Ishikawa (cell line): ENCODE measurements at regions not wholly inside any gene's neighbourhood (a gene's known extent, or its start where the extent isn't known, plus 50 kb on each side); places are given as distances from the start of the nearest gene placed in this dataset.

Source experiments
- CEBPB ChIP-seq: IDR thresholded peaks from 2 replicates; pipeline ENCODE4 v1.6.1; 2012
- CREB1 ChIP-seq: IDR thresholded peaks from 2 replicates; pipeline ENCODE4 v1.6.1; 2012; ENCODE audit warnings: low read depth
- EGR1 ChIP-seq: IDR thresholded peaks from 2 replicates; pipeline ENCODE4 v1.6.1; 2012
- EP300 ChIP-seq: IDR thresholded peaks from 2 replicates; pipeline ENCODE4 v1.6.1; 2012; ENCODE audit warnings: borderline replicate concordance
- FOXM1 ChIP-seq: IDR thresholded peaks from 2 replicates; pipeline ENCODE4 v1.6.1; 2012; ENCODE audit warnings: low read depth, borderline replicate concordance
- NFIC ChIP-seq: IDR thresholded peaks from 2 replicates; pipeline ENCODE4 v1.6.1; 2012
- RAD21 ChIP-seq: IDR thresholded peaks from 2 replicates; pipeline ENCODE4 v1.6.1; 2012; ENCODE audit warnings: low read depth
- TAF1 ChIP-seq: IDR thresholded peaks from 2 replicates; pipeline ENCODE4 v1.6.1; 2012; ENCODE audit warnings: low read depth, mild to moderate bottlenecking
- TCF12 ChIP-seq: IDR thresholded peaks from 2 replicates; pipeline ENCODE4 v1.6.1; 2012; ENCODE audit warnings: low read depth
- TEAD4 ChIP-seq: IDR thresholded peaks from 2 replicates; pipeline ENCODE4 v1.6.1; 2012
- YY1 ChIP-seq: IDR thresholded peaks from 2 replicates; pipeline ENCODE4 v1.6.1; 2012; ENCODE audit warnings: low read depth
- ZBTB7A ChIP-seq: IDR thresholded peaks from 2 replicates; pipeline ENCODE4 v1.6.1; 2012; ENCODE audit warnings: low read depth
- TF ChIP-seq, protein P1 (sequence below): IDR thresholded peaks from 2 replicates; pipeline ENCODE4 v1.6.1; 2012; ENCODE audit warnings: low read depth, mild to moderate bottlenecking
- TF ChIP-seq, protein P2 (sequence below): IDR thresholded peaks from 2 replicates; pipeline ENCODE4 v1.6.1; 2012
- TF ChIP-seq, protein P3 (sequence below): IDR thresholded peaks from 2 replicates; pipeline ENCODE4 v1.6.1; 2012

DNA sequence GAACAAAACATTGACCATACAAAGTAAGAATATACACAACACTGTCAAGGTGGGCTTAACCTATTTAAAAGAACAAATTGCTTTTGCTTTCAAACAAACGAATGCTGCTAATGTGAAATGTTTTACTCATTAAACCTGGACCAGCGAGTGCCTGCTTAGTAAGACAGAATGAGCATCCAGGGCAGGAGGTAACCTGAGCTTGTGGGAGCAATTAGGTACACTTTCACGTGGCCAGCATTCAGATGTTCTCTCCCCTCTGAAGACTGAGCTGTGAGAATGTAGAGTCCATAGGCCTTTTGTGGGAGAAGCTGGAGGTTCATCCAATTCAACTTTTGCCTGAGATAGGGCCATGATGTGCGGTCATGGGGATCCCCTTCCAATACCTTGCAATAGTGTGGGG, 266.5 kb downstream of the TSN start:
- TF ChIP-seq TCF12 (no peak), TAF1 (no peak), RAD21 (no peak), EGR1 (no peak), YY1 (no peak), FOXM1 (no peak), EP300 (no peak), CREB1 (no peak), TEAD4 (no peak)
- TF ChIP-seq, protein P1, sequence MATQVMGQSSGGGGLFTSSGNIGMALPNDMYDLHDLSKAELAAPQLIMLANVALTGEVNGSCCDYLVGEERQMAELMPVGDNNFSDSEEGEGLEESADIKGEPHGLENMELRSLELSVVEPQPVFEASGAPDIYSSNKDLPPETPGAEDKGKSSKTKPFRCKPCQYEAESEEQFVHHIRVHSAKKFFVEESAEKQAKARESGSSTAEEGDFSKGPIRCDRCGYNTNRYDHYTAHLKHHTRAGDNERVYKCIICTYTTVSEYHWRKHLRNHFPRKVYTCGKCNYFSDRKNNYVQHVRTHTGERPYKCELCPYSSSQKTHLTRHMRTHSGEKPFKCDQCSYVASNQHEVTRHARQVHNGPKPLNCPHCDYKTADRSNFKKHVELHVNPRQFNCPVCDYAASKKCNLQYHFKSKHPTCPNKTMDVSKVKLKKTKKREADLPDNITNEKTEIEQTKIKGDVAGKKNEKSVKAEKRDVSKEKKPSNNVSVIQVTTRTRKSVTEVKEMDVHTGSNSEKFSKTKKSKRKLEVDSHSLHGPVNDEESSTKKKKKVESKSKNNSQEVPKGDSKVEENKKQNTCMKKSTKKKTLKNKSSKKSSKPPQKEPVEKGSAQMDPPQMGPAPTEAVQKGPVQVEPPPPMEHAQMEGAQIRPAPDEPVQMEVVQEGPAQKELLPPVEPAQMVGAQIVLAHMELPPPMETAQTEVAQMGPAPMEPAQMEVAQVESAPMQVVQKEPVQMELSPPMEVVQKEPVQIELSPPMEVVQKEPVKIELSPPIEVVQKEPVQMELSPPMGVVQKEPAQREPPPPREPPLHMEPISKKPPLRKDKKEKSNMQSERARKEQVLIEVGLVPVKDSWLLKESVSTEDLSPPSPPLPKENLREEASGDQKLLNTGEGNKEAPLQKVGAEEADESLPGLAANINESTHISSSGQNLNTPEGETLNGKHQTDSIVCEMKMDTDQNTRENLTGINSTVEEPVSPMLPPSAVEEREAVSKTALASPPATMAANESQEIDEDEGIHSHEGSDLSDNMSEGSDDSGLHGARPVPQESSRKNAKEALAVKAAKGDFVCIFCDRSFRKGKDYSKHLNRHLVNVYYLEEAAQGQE: no peak

DNA sequence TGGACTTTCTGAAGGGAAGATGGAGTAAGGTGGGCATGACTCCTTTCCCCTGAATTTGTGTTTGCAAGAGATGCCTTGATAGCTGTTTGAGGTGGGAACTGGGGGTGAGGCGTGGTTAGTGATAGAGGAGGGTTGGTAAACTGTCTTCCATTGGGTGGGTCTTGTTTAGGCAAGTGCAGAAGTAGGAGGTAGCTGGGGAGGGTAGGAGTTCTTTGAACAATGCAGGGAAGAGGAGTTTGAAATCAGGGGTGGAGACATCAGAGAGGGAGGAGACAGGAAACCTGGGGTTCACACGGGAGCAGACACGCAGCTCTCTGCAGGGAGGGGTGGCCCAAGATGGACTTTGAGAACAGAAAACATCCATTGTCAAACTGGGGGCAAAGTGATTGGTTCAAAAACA, 267.1 kb downstream of the TSN start:
- TF ChIP-seq, protein P1: no peak
- TF ChIP-seq EGR1 (no peak), RAD21 (no peak), NFIC (no peak), YY1 (no peak), FOXM1 (no peak), CREB1 (no peak), TCF12 (no peak), CEBPB (no peak), ZBTB7A (no peak), EP300 (no peak), TAF1 (no peak), TEAD4 (no peak)
- TF ChIP-seq, protein P2, sequence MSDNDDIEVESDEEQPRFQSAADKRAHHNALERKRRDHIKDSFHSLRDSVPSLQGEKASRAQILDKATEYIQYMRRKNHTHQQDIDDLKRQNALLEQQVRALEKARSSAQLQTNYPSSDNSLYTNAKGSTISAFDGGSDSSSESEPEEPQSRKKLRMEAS: no peak
- TF ChIP-seq, protein P3, sequence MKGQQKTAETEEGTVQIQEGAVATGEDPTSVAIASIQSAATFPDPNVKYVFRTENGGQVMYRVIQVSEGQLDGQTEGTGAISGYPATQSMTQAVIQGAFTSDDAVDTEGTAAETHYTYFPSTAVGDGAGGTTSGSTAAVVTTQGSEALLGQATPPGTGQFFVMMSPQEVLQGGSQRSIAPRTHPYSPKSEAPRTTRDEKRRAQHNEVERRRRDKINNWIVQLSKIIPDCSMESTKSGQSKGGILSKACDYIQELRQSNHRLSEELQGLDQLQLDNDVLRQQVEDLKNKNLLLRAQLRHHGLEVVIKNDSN: no peak

DNA sequence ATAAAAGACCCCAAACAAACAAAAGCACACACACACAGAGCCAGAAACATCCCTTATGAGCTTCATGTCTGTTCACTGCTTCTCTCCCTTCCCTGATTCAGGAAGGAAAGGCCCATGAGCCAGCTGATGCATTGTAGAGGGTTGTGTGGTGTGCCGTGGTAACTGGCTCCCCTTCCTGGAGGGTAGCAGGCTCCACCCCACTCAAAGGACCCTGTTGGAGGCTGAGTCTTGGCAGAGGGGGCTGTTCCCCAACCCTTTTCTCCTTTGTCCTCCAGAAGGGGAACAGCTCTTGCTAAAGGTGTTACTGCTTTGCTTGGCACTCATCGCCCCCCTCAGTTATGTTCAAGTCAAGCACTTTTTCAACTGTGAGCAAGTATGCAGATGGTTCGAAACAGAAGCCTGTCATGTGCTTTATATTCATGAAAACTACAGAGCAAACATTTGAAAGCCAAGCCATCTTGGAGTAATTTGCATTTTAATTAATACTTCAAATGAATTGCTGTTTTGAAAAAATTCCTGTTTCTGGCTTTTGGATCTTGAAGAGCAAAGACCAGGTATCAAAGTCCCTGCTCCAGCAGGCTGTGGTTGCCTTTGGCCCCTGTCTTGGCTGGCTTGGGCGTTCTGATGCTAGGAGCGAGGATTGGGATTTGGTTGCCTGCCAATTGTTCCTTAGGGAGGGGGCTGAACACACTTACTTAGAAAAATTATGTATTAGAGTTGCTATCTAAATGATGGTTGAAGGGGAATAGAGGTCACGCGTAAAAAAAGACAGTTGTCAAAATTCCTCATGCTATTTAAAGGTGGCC, 267.8 kb downstream of the TSN start:
- TF ChIP-seq EGR1 (no peak), TEAD4 (no peak), NFIC (no peak), EP300 (no peak), TCF12 (no peak), ZBTB7A (no peak), FOXM1 (no peak), CEBPB (no peak), CREB1 (no peak), RAD21 (no peak), TAF1 (no peak), YY1 (no peak)
- TF ChIP-seq, protein P3: no peak
- TF ChIP-seq, protein P2: no peak
- TF ChIP-seq, protein P1: no peak
